NCI-H1417 treated with DMSO at 0.1 percent for 48 hours (cell line): ENCODE measurements at regions not wholly inside any gene's neighbourhood (a gene's known extent, or its start where the extent isn't known, plus 50 kb on each side); places are given as distances from the start of the nearest gene placed in this dataset.

Source experiments
- DNase-seq: peaks from one replicate; lab custom pipeline; 2025; lab: John Stamatoyannopoulos, UW

- DNase-seq: no peak
These were observed 185.4 kb downstream of the FBXO15 start for GRCh38 chr18:73962256-73962655.

GRCh38 chr18:73961804-73962203 lies 185.8 kb downstream of the FBXO15 start:
- no peak for DNase-seq

GRCh38 chr18:73959352-73959751 lies 188.3 kb downstream of the FBXO15 start:
- DNase-seq: no peak

- DNase-seq: no peak
These were observed 193.4 kb downstream of the FBXO15 start for GRCh38 chr18:73954268-73954667.

- DNase-seq: no peak
These were observed 195.2 kb downstream of the FBXO15 start for GRCh38 chr18:73952296-73952946.

- DNase-seq: no peak
These were observed 197.4 kb downstream of the FBXO15 start for GRCh38 chr18:73950116-73950700.

- no peak for DNase-seq
These were observed 199.1 kb downstream of the FBXO15 start for GRCh38 chr18:73948497-73948896.

GRCh38 chr18:73948084-73948483 lies 199.6 kb downstream of the FBXO15 start:
- DNase-seq: no peak

GRCh38 chr18:73947180-73947921 lies 200.3 kb downstream of the FBXO15 start:
- peak; percentile 47 for DNase-seq

- no peak for DNase-seq
These were observed 202.4 kb downstream of the FBXO15 start for GRCh38 chr18:73945130-73945792.

- no peak for DNase-seq
These were observed 202.9 kb downstream of the FBXO15 start for GRCh38 chr18:73944715-73945114.

GRCh38 chr18:73943763-73944162 lies 203.9 kb downstream of the FBXO15 start:
- DNase-seq: no peak

GRCh38 chr18:73942956-73943355 lies 204.7 kb downstream of the FBXO15 start:
- DNase-seq: no peak

GRCh38 chr18:73942081-73942625 lies 205.5 kb downstream of the FBXO15 start:
- peak; percentile 71 for DNase-seq

GRCh38 chr18:73940721-73941120 lies 206.9 kb downstream of the FBXO15 start:
- DNase-seq: no peak

- DNase-seq: no peak
These were observed 208.2 kb downstream of the FBXO15 start for GRCh38 chr18:73939391-73939790.

- no peak for DNase-seq
These were observed 213.9 kb downstream of the FBXO15 start for GRCh38 chr18:73933685-73934084.

GRCh38 chr18:73932976-73933375 lies 214.7 kb downstream of the FBXO15 start:
- DNase-seq: no peak

GRCh38 chr18:73927496-73927895 lies 220.1 kb downstream of the FBXO15 start:
- DNase-seq: no peak

- no peak for DNase-seq
These were observed 222.8 kb downstream of the FBXO15 start for GRCh38 chr18:73924836-73925235.

- no peak for DNase-seq
These were observed 223.3 kb downstream of the FBXO15 start for GRCh38 chr18:73924307-73924706.

- DNase-seq: no peak
These were observed 223.8 kb downstream of the FBXO15 start for GRCh38 chr18:73923866-73924265.
